Upper lobe of left lung (tissue), 4 donors: ENCODE measurements at regions not wholly inside any gene's neighbourhood (a gene's known extent, or its start where the extent isn't known, plus 50 kb on each side); places are given as distances from the start of the nearest gene placed in this dataset.

Experiments used
- CTCF ChIP-seq, 6 experiments: fragments of 450-650 bp in 4 of 6; fragments of 200-600 bp in 2 of 6; sonication (generic) in 2 of 6; IDR thresholded peaks; one replicate each; pipeline ENCODE4 v1.5.1; 2016 to 2019; ENCODE audit warnings: antibody characterized with exemption in 6 of 6
- EP300 ChIP-seq, 4 donors: sonication (generic); formaldehyde crosslinking; IDR thresholded peaks; one replicate each; pipeline ENCODE4 v1.5.1; 2017; ENCODE audit warnings: antibody characterized with exemption in 4 of 4, control low read depth in 2 of 4
- POLR2A ChIP-seq, 4 donors: fragments of 450-650 bp; IDR thresholded peaks; one replicate each; pipeline ENCODE4 v1.5.1; 2016 to 2017; ENCODE audit warnings: antibody characterized with exemption in 4 of 4, mild to moderate bottlenecking in 2 of 4
- POLR2AphosphoS5 ChIP-seq, 2 donors: sonication (generic); formaldehyde crosslinking; IDR thresholded peaks; one replicate each; pipeline ENCODE4 v1.5.1; 2017; ENCODE audit warnings: antibody characterized with exemption in 2 of 2

- TF ChIP-seq POLR2AphosphoS5 (IDR thresholded peaks at IDR 0.05), result no peak
- TF ChIP-seq CTCF (IDR thresholded peaks at IDR 0.05), result no peak
- TF ChIP-seq POLR2A (IDR thresholded peaks at IDR 0.05), result no peak
- TF ChIP-seq EP300 (IDR thresholded peaks at IDR 0.05), result no peak
Observed at GRCh38 chr6:150537491-150537890, 62.2 kb upstream of the PLEKHG1 start.
